ENCODE measurements at regions not wholly inside any gene's neighbourhood (a gene's known extent, or its start where the extent isn't known, plus 50 kb on each side); places are given as distances from the start of the nearest gene placed in this dataset.

DNA sequence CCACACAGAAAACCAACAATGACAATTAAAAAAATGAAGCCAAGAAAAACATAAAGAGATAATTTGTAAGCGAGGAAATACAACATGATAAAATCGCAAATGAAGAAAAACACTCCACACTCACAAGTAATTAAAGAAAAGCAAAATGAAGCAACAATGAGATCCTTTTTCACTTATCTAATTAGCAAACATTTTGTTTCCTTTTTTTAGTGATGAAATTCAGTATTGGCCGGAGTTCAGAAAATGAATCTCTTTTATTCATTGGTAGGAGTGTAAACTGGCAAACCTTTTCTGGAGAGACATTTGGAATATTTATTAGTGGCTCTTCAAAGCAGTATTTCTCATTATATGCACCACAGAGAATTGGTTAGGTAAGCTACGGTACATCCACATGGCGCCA, 70.6 kb upstream of the POMP start:
- no peak overlapping the region for H3K27ac ChIP-seq (ENCODE audit: insufficient read length, low read depth, low read length)
- H2BK15ac ChIP-seq (ENCODE audit: low read depth, low read length): no peak overlapping the region
- no peak overlapping the region for H2BK5ac ChIP-seq (ENCODE audit: insufficient read length, low read length)
- H3K56ac ChIP-seq (ENCODE audit: insufficient read length, low read depth, low read length): no peak overlapping the region
- no peak overlapping the region for H3K23ac ChIP-seq (ENCODE audit: insufficient read length, low read depth, low read length)
- TF ChIP-seq CTCF (conservative IDR thresholded peaks at IDR 0.05): no peak
- H4K91ac ChIP-seq (ENCODE audit: insufficient read length, low read depth, low read length): no peak overlapping the region
- H2BK12ac ChIP-seq (ENCODE audit: insufficient read length, low read depth, low read length): no peak overlapping the region
- Mint-ChIP-seq H3K9me3 (no peaks in the 10 kb centered on the region; a peak in 1 of 5 replicates), H3K4me1 (peaks cover 50 to 56% of the 10 kb centered on the region in 2 experiments), H3K27ac (no peak overlapping the region), H3K36me3 (ENCODE audit: insufficient read depth in 1 of 3, low read depth in 3 of 3) (no peaks in the 10 kb centered on the region), H3K27me3 (ENCODE audit: low read depth) (no peaks in the 10 kb centered on the region), H3K4me3 (no peak overlapping the region)
- no peak overlapping the region for H3T11ph ChIP-seq (ENCODE audit: low read length)
- no peak overlapping the region for H3K4me2 ChIP-seq (ENCODE audit: insufficient read depth, insufficient read length, low read length)
- no peak overlapping the region for H4K8ac ChIP-seq (replicated peaks; ENCODE audit: insufficient read length, low read depth, low read length)
- H3K23me2 ChIP-seq (ENCODE audit: insufficient read length, low read depth, low read length, poor library complexity, severe bottlenecking): no peaks in the 10 kb centered on the region
- no peak overlapping the region for H2AFZ ChIP-seq (ENCODE audit: low read length)
- no peak overlapping the region for H2BK120ac ChIP-seq (ENCODE audit: low read depth, low read length, poor library complexity, severe bottlenecking)
- no peak overlapping the region for H4K5ac ChIP-seq (ENCODE audit: insufficient read length, low read depth, low read length)
- H3K79me1 ChIP-seq (ENCODE audit: insufficient read depth, low read depth, low read length, poor library complexity, severe bottlenecking): no peaks in the 10 kb centered on the region
- H2BK20ac ChIP-seq (ENCODE audit: low read depth, low read length, poor library complexity, severe bottlenecking): no peak overlapping the region
- no peaks in the 10 kb centered on the region for H4K20me1 ChIP-seq (ENCODE audit: control insufficient read depth, insufficient read depth, insufficient read length)
- H3K18ac ChIP-seq (ENCODE audit: insufficient read length, low read depth, low read length): no peak overlapping the region
- no peaks in the 10 kb centered on the region; the same call in 1 of the 2 replicates for H3K4me1 ChIP-seq (ENCODE audit: insufficient read depth, low read length)
- H3K4ac ChIP-seq (ENCODE audit: low read depth, low read length): no peak overlapping the region
- H3K79me2 ChIP-seq (ENCODE audit: insufficient read depth, low read length): no peaks in the 10 kb centered on the region
- no peak for DNase-seq
- no CpG with 5 or more reads among the region's 5 CpGs for WGBS (ENCODE audit: extremely low coverage, insufficient read length, low lambda C conversion rate)
- H3K9me3 ChIP-seq (ENCODE audit: control insufficient read depth, low read depth, low read length): no peaks in the 10 kb centered on the region
- no peaks in the 10 kb centered on the region for H3K27me3 ChIP-seq (ENCODE audit: insufficient read depth, low read length)
- no peak overlapping the region for H2AK5ac ChIP-seq (ENCODE audit: insufficient read length, low read length)
- no peak overlapping the region for H3K14ac ChIP-seq (ENCODE audit: insufficient read depth, low read length)
- H3K9ac ChIP-seq (ENCODE audit: extremely low read depth, insufficient read length, low read length): no peak overlapping the region

Measured in H9 (cell line).